ENCODE measurements at regions not wholly inside any gene's neighbourhood (a gene's known extent, or its start where the extent isn't known, plus 50 kb on each side); places are given as distances from the start of the nearest gene placed in this dataset.

DNA sequence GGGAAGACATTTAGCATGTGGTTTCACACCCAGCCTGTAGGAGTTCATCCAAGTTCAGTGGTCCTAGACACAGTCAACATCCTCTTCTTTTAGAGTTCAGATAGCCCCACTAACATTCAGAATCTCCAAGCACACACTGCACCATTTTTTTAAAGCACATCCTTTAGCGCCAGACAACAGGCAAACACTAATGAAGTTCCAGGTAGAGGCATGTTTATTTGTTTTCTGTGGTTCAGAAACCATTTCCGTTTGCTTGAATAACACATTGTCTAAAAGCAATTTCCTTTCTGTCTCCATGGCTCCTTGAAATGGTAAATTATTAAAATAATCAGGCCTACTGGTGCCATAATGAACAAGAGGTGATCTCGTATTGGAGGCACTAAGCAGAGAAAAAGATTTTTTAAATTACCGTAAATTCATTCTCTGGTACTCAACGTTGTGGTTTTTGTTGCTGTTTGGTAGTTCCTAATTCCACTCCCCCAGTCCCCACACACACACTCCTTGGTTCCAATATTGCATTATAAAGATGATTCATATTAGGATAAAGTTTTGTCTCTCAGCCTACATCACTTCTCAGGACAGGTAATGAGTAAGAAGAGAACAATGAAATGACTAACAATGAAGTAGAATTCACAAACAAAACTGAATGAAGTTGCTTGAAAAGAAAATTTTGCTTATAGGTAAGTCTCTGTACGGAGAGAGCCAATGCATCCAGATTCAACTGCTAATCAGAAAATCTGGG lies 153.1 kb downstream of the PCSK1 start (continued):
- TF ChIP-seq SIN3A (IDR thresholded peaks at IDR 0.05; ENCODE audit: low read depth, low read length) = no peak
- TF ChIP-seq ETV6 (conservative IDR thresholded peaks at IDR 0.05 in 1 of 2, IDR thresholded peaks at IDR 0.05 in 1 of 2; ENCODE audit: borderline replicate concordance in 1 of 2, low read depth in 1 of 2) = peak in 1 of 2 experiments; percentile 90; a peak in 2 of 4 replicates
- peak; percentile 93 for TF ChIP-seq CREM (IDR thresholded peaks at IDR 0.05; ENCODE audit: low read depth)
- TF ChIP-seq RUNX3 (IDR thresholded peaks at IDR 0.05; ENCODE audit: low read length) = peak; percentile 97
- peak in 1 of 2 experiments; percentile 83; a peak in 2 of 4 replicates for TF ChIP-seq CEBPB (IDR thresholded peaks at IDR 0.05; ENCODE audit: borderline replicate concordance in 1 of 2, low read depth in 2 of 2, low read length in 2 of 2)
- TF ChIP-seq JUND (IDR thresholded peaks at IDR 0.05; ENCODE audit: low read depth, low read length) = peak; percentile 55; the same call in 1 of the 2 replicates
- peak; percentile 40; the same call in 1 of the 2 replicates for TF ChIP-seq CBFB (IDR thresholded peaks at IDR 0.05; ENCODE audit: low read depth)
- TF ChIP-seq IKZF1 (conservative IDR thresholded peaks at IDR 0.05) = 0 out of 2 replicates have a peak, but pooled peaks have one; percentile 25
- TF ChIP-seq, protein P1, sequence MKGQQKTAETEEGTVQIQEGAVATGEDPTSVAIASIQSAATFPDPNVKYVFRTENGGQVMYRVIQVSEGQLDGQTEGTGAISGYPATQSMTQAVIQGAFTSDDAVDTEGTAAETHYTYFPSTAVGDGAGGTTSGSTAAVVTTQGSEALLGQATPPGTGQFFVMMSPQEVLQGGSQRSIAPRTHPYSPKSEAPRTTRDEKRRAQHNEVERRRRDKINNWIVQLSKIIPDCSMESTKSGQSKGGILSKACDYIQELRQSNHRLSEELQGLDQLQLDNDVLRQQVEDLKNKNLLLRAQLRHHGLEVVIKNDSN (IDR thresholded peaks at IDR 0.05; ENCODE audit: borderline replicate concordance, extremely low read length, insufficient read depth, low read depth, low read length) = no peak
- no peak for TF ChIP-seq ZNF24 (IDR thresholded peaks at IDR 0.05)
- TF ChIP-seq POU2F2 (IDR thresholded peaks at IDR 0.05; ENCODE audit: borderline replicate concordance, low read depth, low read length) = no peak
- peak; percentile 66; the same call in 1 of the 2 replicates for TF ChIP-seq TCF7 (IDR thresholded peaks at IDR 0.05; ENCODE audit: borderline replicate concordance)
- TF ChIP-seq, protein P2, sequence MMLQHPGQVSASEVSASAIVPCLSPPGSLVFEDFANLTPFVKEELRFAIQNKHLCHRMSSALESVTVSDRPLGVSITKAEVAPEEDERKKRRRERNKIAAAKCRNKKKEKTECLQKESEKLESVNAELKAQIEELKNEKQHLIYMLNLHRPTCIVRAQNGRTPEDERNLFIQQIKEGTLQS (IDR thresholded peaks at IDR 0.05; ENCODE audit: borderline replicate concordance, extremely low read depth, low read depth, low read length) = no peak
- TF ChIP-seq EED (IDR thresholded peaks at IDR 0.05; ENCODE audit: low read depth) = peak; percentile 87
- TF ChIP-seq JUNB (IDR thresholded peaks at IDR 0.05) = peak; percentile 100
- TF ChIP-seq, protein P3, sequence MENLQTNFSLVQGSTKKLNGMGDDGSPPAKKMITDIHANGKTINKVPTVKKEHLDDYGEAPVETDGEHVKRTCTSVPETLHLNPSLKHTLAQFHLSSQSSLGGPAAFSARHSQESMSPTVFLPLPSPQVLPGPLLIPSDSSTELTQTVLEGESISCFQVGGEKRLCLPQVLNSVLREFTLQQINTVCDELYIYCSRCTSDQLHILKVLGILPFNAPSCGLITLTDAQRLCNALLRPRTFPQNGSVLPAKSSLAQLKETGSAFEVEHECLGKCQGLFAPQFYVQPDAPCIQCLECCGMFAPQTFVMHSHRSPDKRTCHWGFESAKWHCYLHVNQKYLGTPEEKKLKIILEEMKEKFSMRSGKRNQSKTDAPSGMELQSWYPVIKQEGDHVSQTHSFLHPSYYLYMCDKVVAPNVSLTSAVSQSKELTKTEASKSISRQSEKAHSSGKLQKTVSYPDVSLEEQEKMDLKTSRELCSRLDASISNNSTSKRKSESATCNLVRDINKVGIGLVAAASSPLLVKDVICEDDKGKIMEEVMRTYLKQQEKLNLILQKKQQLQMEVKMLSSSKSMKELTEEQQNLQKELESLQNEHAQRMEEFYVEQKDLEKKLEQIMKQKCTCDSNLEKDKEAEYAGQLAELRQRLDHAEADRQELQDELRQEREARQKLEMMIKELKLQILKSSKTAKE (IDR thresholded peaks at IDR 0.05; ENCODE audit: low read depth, poor library complexity, severe bottlenecking) = peak; percentile 32
- TF ChIP-seq CHD1 (IDR thresholded peaks at IDR 0.05; ENCODE audit: low read depth, low read length) = no peak
- TF ChIP-seq FOXM1 (IDR thresholded peaks at IDR 0.05; ENCODE audit: low read depth, low read length) = peak; percentile 96
- 0 out of 2 replicates have a peak, but pooled peaks have one; percentile 43 for TF ChIP-seq ATF7 (IDR thresholded peaks at IDR 0.05; ENCODE audit: low read depth)
- TF ChIP-seq POLR2AphosphoS2 (IDR thresholded peaks at IDR 0.05; ENCODE audit: low read depth, low read length) = no peak
